H9 (cell line): ENCODE measurements at regions not wholly inside any gene's neighbourhood (a gene's known extent, or its start where the extent isn't known, plus 50 kb on each side); places are given as distances from the start of the nearest gene placed in this dataset.

Experiments used
- DNase-seq: peaks from one replicate; pipeline ENCODE4 v3.0.0-alpha.2; 2017
- H2AFZ ChIP-seq: one replicate; pipeline ENCODE4 v1.6.1; 2013; ENCODE audit warnings: mild to moderate bottlenecking, low read length, control low read depth, moderate library complexity
- H2AK5ac ChIP-seq: 2 replicates; pipeline ENCODE4 v1.6.1; 2013; ENCODE audit warnings: low read length, control low read depth, mixed read lengths; ENCODE audit not compliant: insufficient read length
- H2BK120ac ChIP-seq: one replicate; pipeline ENCODE4 v1.6.1; 2013; ENCODE audit warnings: low read depth, mild to moderate bottlenecking, low read length, control low read depth, inconsistent platforms; ENCODE audit not compliant: poor library complexity, severe bottlenecking
- H2BK12ac ChIP-seq: 2 replicates; pipeline ENCODE4 v1.6.1; 2013; ENCODE audit warnings: low read length, control low read depth, mixed read lengths, low read depth; ENCODE audit not compliant: insufficient read length
- H2BK15ac ChIP-seq: 2 replicates; pipeline ENCODE4 v1.6.1; 2013; ENCODE audit warnings: low read depth, low read length, control low read depth
- H2BK20ac ChIP-seq: one replicate; pipeline ENCODE4 v1.6.1; 2013; ENCODE audit warnings: low read depth, mild to moderate bottlenecking, low read length, control low read depth, inconsistent platforms; ENCODE audit not compliant: poor library complexity, severe bottlenecking
- H2BK5ac ChIP-seq: 2 replicates; pipeline ENCODE4 v1.6.1; 2013; ENCODE audit warnings: low read length, control low read depth, mixed read lengths; ENCODE audit not compliant: insufficient read length
- H3K14ac ChIP-seq: 2 replicates; pipeline ENCODE4 v1.6.1; 2013; ENCODE audit warnings: low read length, control low read depth; ENCODE audit not compliant: insufficient read depth
- H3K18ac ChIP-seq: 2 replicates; pipeline ENCODE4 v1.6.1; 2013; ENCODE audit warnings: low read depth, mild to moderate bottlenecking, mixed read lengths, low read length, control low read depth; ENCODE audit not compliant: insufficient read length
- H3K23ac ChIP-seq: 2 replicates; pipeline ENCODE4 v1.6.1; 2013; ENCODE audit warnings: low read length, control low read depth, mixed read lengths, low read depth; ENCODE audit not compliant: insufficient read length
- H3K23me2 ChIP-seq: 2 replicates; pipeline ENCODE4 v1.6.1; 2013; ENCODE audit warnings: low read depth, mild to moderate bottlenecking, mixed read lengths, low read length, control low read depth; ENCODE audit not compliant: insufficient read length, poor library complexity, severe bottlenecking
- H3K27ac ChIP-seq: 2 replicates; pipeline ENCODE4 v1.5.1; 2013; ENCODE audit warnings: low read length, control low read depth, mixed read lengths, low read depth; ENCODE audit not compliant: insufficient read length
- H3K27me3 ChIP-seq: 2 replicates; pipeline ENCODE4 v1.6.1; 2013; ENCODE audit warnings: low read length, control low read depth, inconsistent platforms; ENCODE audit not compliant: insufficient read depth
- H3K4ac ChIP-seq: 2 replicates; pipeline ENCODE4 v1.6.1; 2013; ENCODE audit warnings: low read depth, mild to moderate bottlenecking, control low read depth, inconsistent platforms, low read length, moderate library complexity
- H3K4me1 ChIP-seq: 2 replicates; pipeline ENCODE4 v1.6.1; 2013; ENCODE audit warnings: low read length, control low read depth, inconsistent platforms; ENCODE audit not compliant: insufficient read depth
- H3K4me2 ChIP-seq: 2 replicates; pipeline ENCODE4 v1.6.1; 2013; ENCODE audit warnings: low read length, control low read depth, mixed read lengths; ENCODE audit not compliant: insufficient read length, insufficient read depth
- H3K56ac ChIP-seq: 2 replicates; pipeline ENCODE4 v1.6.1; 2013; ENCODE audit warnings: low read depth, mild to moderate bottlenecking, mixed read lengths, low read length, control low read depth; ENCODE audit not compliant: insufficient read length
- H3K79me1 ChIP-seq: 2 replicates; pipeline ENCODE4 v1.6.1; 2013; ENCODE audit warnings: low read depth, mild to moderate bottlenecking, moderate library complexity, low read length, control low read depth, inconsistent platforms; ENCODE audit not compliant: insufficient read depth, poor library complexity, severe bottlenecking
- H3K79me2 ChIP-seq: 2 replicates; pipeline ENCODE4 v1.6.1; 2013; ENCODE audit warnings: low read length, control low read depth, inconsistent platforms; ENCODE audit not compliant: insufficient read depth
- H3K9ac ChIP-seq: 2 replicates; pipeline ENCODE4 v1.6.1; 2013; ENCODE audit warnings: low read length, control low read depth, mixed read lengths; ENCODE audit not compliant: insufficient read length; ENCODE audit errors: extremely low read depth
- H3K9me3 ChIP-seq: one replicate; pipeline ENCODE4 v1.6.1; 2013; ENCODE audit warnings: low read depth, low read length, inconsistent platforms; ENCODE audit not compliant: control insufficient read depth
- H3T11ph ChIP-seq: one replicate; pipeline ENCODE4 v1.6.1; 2013; ENCODE audit warnings: mild to moderate bottlenecking, low read length, control low read depth, inconsistent platforms
- H4K20me1 ChIP-seq: one replicate; pipeline ENCODE4 v1.6.1; 2013; ENCODE audit not compliant: control insufficient read depth, insufficient read length, insufficient read depth
- H4K5ac ChIP-seq: 2 replicates; pipeline ENCODE4 v1.6.1; 2013; ENCODE audit warnings: low read depth, mild to moderate bottlenecking, mixed read lengths, low read length, control low read depth; ENCODE audit not compliant: insufficient read length
- H4K8ac ChIP-seq: replicated peaks from 2 replicates; pipeline ENCODE4 v1.6.1; 2013; ENCODE audit warnings: low read length, control low read depth, mixed read lengths, low read depth; ENCODE audit not compliant: insufficient read length
- H4K91ac ChIP-seq: 2 replicates; pipeline ENCODE4 v1.6.1; 2013; ENCODE audit warnings: low read depth, mild to moderate bottlenecking, moderate library complexity, mixed read lengths, low read length, control low read depth; ENCODE audit not compliant: insufficient read length
- H3K27ac Mint-ChIP-seq, 3 experiments: 2 replicates in 2 of 3; 3 replicates in 1 of 3; pipeline ENCODE4 v1.8.0; 2020 to 2021; ENCODE audit warnings: mixed read lengths in 3 of 3, mild to moderate bottlenecking in 1 of 3, moderate library complexity in 1 of 3
- H3K27me3 Mint-ChIP-seq: 2 replicates; pipeline ENCODE4 v1.8.0; 2021; ENCODE audit warnings: low read depth, mild to moderate bottlenecking, moderate library complexity, mixed read lengths
- H3K36me3 Mint-ChIP-seq, 3 experiments: 2 replicates in 2 of 3; 3 replicates in 1 of 3; pipeline ENCODE4 v1.8.0; 2020 to 2021; ENCODE audit warnings: low read depth in 3 of 3, mixed read lengths in 3 of 3; ENCODE audit not compliant: insufficient read depth in 1 of 3
- H3K4me1 Mint-ChIP-seq, 2 experiments: 2 replicates each; pipeline ENCODE4 v1.8.0; 2020; ENCODE audit warnings: mixed read lengths in 2 of 2
- H3K4me3 Mint-ChIP-seq, 2 experiments: 2 replicates in 1 of 2; 3 replicates in 1 of 2; pipeline ENCODE4 v1.8.0; 2020 to 2021; ENCODE audit warnings: mild to moderate bottlenecking in 2 of 2, mixed read lengths in 2 of 2, moderate library complexity in 1 of 2
- H3K9me3 Mint-ChIP-seq, 2 experiments: 2 replicates in 1 of 2; 3 replicates in 1 of 2; pipeline ENCODE4 v1.8.0; 2020; ENCODE audit warnings: mild to moderate bottlenecking in 2 of 2, mixed read lengths in 2 of 2, moderate library complexity in 1 of 2
- CTCF ChIP-seq: fragments of 200-600 bp; sonication (generic); conservative IDR thresholded peaks from 3 replicates; pipeline ENCODE4 v1.8.0; 2021; ENCODE audit warnings: antibody characterized with exemption, mild to moderate bottlenecking
- WGBS: extraction: QIAGEN DNeasy Blood & Tissue Kit; methylation state at CpG from one replicate; pipeline ENCODE4 v1.1.7; 2013; ENCODE audit warnings: missing lambda C conversion rate, low lambda C conversion rate, mixed read lengths; ENCODE audit not compliant: insufficient read length; ENCODE audit errors: extremely low coverage; 5-methylcytosine and 5-hydroxymethylcytosine counted together

GRCh38 chr7:17584822-17585221 lies 286.4 kb downstream of the AHR start:
- Histone ChIP-seq H3K4me1 (no peaks in the 10 kb centered on the region), H3K56ac (no peak overlapping the region), H2BK15ac (no peak overlapping the region), H3K23ac (no peak overlapping the region), H2BK20ac (no peak overlapping the region), H4K8ac (no peak overlapping the region), H3K79me2 (no peaks in the 10 kb centered on the region), H3K79me1 (no peaks in the 10 kb centered on the region), H2BK120ac (no peak overlapping the region), H3K9me3 (no peaks in the 10 kb centered on the region), H2AFZ (no peak overlapping the region), H4K5ac (no peak overlapping the region), H4K20me1 (no peaks in the 10 kb centered on the region), H3K23me2 (no peaks in the 10 kb centered on the region), H2BK12ac (no peak overlapping the region), H3T11ph (no peak overlapping the region), H3K27ac (no peak overlapping the region), H4K91ac (no peak overlapping the region), H3K4me2 (no peak overlapping the region), H3K4ac (no peak overlapping the region), H3K18ac (no peak overlapping the region), H2BK5ac (no peak overlapping the region), H2AK5ac (no peak overlapping the region), H3K9ac (no peak overlapping the region), H3K14ac (no peak overlapping the region), H3K27me3 (no peaks in the 10 kb centered on the region)
- Mint-ChIP-seq H3K4me1 (no peaks in the 10 kb centered on the region), H3K36me3 (no peaks in the 10 kb centered on the region), H3K9me3 (no peaks in the 10 kb centered on the region), H3K4me3 (no peak overlapping the region), H3K27me3 (no peaks in the 10 kb centered on the region), H3K27ac (no peak overlapping the region)
- WGBS, result no CpG with 5 or more reads among the region's 1 CpG
- no peak for DNase-seq
- TF ChIP-seq CTCF, result no peak
